HG02678 (cell line): ENCODE measurements at regions not wholly inside any gene's neighbourhood (a gene's known extent, or its start where the extent isn't known, plus 50 kb on each side); places are given as distances from the start of the nearest gene placed in this dataset.
"Not testable (repeated sequence)": the region's sequence is repeated elsewhere in the genome, so short reads cannot be mapped to it uniquely, and the experiment has no call there.

Source experiments
- ATAC-seq: cut with Tn5 transposase; IDR thresholded peaks from one replicate; pipeline ENCODE4 v1.9.1; 2021; ENCODE audit warnings: mild to moderate bottlenecking, moderate library complexity; ENCODE audit not compliant: unreplicated experiment

DNA sequence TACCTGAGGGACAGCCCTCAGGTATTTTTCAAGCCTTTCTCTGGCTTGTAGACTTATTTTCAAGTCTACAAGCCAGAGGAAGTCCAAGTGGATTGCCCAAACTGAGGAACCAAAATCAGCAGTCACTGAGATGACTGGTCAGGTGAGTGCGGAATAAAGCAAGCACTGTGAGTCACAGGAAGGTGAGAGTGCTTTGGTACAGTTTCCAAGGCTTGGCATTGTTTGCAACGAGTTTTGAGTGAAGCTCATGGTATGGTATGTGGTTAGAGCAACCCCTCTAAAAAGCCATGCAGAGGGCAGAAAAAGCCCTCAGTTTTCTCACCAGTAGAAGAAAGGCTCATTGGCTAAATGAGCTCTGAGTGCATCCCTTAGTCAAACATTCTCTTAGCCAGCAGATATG is 112.8 kb upstream of the EOLA2 start:
- no peak for ATAC-seq

DNA sequence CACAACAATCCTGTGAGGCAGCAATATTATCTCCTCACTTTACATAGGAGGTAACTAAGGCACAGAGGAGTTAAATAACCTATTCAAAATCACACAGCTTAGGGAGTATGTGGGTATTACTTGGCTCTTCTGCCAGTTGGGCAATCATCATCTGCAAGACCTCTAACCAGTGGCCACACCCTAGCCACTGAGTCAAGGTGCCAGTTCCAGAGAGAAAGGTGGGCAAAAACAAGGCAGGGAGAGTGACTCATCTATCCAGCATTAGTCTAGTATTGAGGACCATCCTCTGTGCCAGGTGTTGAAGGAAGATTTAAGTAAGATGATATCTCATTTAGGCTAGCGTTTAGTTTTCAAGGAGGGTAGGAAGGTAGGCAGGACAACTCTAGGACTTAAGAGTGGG is 113.9 kb upstream of the EOLA2 start:
- ATAC-seq: no peak

DNA sequence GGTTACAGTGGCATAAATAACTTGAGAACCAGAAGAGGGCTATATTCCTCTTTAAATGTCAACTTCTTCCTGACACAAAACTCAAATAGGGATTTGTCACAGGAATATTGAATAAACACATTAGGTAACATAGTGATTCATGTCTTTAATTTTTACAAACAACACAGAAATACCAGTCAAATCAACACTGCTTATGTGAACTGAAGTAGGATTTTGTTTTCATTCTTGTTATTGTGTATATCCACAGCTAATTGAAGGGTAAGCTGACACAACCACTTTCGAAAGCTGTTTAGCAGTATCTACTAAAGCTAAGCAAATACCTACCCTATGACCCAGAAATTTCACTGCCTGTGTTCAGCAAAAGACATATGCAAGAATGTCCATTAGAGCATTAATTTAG is 120.4 kb upstream of the EOLA2 start:
- no peak for ATAC-seq

DNA sequence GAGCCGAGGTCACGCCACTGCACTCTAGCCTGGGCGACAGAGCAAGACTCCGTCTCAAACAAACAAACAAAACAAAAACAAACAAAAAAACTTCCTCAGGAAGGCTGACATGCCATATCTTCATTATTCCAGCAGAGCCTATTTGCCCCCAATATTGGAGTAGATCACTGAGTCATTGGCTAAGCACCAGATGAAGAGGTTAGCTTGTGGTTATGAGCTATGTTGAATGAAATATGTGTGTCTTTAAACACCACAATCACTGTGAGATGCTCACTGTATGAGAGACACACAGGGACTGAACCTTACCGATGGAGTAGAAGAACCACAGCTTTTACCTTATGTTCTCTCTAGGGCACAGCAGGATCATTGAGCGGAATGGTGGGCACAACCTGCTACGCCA is 122.1 kb upstream of the EOLA2 start:
- ATAC-seq: no peak

DNA sequence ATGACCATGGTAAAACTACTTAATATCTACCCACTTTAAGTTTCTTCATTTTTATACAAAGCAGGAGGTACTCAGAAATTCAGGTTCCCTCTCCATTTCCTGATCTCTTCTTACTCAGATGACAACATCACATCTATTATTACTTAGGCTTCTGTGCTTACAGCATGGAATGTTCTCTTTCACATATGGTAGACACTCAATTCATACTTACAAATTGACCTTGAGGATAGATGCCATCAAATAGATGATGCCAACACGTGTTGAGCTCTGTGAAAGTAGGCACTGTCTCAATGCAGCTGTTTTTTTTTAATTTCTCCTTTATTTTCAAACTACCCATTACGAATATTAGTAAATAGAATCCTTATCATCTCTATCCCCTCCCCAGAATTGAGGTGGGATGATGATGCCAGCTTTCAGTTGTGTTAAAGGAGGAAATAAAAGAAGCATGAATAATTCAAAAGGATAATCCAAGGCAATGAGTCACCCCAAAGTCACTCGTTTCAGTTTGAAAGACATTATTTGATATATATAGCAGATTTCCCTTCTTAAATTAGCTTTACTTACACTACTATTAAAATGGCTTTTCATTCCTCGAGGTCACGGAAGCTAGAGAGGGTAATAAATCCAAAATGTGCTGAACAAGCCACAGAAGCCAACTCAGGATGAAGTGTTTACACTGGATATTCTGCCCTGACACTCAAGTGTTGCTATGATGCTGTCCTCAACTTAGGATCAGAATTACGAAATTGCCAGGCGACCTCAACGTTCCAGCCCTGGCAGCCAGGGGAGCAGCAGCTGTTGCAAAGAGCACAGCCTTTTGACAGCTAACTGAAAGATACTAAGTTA is 124.2 kb upstream of the EOLA2 start:
- no peak for ATAC-seq

DNA sequence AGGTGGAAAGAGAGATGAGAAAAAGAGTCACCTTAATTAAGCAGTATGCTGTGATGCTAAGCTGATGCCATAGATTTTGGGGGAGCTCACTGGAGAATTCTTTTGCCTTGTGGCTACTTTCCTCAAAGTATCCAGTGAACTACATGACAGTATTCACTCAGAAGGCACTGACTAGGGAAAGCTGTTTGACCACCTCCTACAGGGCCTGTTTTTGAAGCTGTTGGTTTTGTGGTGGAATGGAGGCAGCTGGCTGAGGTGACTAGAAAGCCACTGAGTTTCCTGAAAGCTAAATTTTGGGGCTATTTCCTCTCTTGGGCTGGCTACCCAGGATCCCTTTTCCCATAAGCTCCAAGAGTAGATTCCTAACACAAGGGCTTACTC is 124.8 kb upstream of the EOLA2 start:
- ATAC-seq: no peak

DNA sequence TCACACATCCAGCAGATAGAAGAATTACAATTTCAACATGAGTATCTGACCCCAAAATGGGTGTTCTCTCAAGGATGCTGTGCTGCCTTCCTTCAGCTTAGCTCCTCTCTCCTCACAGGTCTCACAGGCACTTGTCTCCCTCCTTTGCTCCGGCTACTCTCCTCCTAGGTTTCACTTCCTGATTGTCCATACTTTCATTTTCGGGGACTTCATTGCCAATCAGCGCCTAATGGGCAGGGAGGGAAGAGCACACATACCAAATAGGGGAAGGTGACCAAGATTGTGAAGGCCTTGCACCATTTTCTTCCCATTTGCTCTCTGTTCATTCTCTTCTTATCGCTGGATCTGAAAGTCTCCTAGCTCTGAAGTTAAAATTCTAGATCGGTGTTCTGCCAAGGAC is 125.4 kb upstream of the EOLA2 start:
- no peak for ATAC-seq

DNA sequence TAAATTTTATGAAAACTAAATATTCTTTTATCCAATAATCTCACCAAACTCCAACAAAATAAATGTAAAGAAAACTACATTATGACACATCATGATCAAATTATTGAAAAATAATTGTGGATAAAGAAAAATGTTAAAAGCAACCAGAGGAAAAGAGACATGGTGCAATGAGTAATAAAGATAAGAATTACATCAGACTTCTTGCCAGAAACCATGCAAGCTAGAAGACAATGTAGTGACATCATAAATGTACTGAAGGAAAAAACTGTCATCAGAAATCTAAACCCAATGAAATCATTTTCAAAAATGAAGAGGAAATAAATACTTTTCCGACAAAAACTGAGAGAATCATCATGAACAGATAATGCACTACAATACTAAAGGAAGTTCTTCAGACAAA is 135.9 kb upstream of the EOLA2 start:
- ATAC-seq: no peak

DNA sequence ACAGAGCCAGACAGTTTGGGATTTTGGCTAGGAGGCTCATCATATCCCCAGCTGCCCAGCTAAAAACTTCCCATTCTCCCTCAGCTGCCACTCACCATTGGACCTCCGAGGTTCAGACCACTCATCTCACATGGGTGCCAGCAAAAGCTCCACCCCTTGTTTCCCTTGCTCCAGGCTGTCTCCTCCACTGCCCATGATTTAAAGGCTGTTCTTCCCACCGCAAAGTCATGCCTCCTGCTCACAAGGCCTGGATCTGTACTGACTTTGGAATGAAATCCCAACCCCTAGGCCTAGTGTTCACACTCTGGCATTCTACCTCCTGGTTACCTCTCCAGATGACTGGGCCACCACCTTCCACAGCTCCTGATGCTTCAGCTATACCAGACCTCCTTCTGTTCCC is 142.2 kb upstream of the EOLA2 start:
- no peak for ATAC-seq

DNA sequence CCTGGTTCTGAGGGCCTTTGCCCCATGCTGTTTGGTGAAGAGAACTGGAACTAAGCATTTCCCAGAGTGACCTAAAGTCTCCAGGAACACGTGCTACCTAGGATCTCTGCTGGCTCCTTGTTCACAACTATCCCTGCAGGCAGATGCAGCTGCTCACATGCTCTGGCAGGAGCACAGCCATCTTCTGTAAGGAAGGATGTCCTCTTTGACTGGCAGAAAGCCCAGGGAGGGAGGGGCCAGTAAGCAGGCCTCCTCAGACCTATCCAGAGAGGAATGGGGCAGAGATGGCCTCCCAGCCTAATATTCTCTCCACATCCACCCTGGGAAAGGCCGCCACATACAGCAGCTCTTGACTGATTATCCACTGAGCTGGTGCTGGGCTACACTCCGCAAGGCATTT is 142.8 kb upstream of the EOLA2 start:
- no peak for ATAC-seq

DNA sequence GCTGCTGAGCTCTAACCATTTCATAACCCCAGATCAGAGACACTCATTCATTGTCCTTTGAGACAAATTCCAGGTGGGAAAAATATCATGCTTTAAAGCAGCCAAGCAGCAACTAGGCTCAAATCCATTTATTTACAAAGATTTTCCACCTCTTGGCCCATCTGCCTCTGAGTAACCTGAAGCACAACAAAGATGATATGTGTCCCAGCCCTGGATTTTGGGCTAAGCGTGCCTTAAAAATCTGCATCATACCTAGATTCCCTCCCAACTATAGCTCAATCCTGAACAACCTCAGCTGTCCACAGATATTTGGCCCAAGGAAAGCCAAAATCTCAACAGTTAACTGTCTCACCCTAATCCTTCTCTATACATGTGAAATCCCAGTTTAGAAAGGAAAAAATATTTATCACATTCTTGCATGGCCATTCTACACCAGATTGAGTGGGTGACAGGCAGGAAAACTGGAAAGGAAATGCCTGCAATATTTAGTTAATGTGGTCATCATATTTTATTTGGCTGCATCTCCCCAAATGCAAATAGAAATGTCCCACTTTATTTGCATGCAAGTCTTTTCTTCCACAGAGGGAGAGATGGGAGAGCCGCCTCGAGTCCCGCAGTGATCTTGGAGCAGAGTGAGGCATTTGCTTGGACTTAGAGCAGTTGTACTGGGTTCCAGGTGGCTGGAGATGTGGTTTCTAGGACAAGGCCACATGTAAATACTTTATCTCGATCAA is 146.4 kb upstream of the EOLA2 start:
- ATAC-seq: no peak

DNA sequence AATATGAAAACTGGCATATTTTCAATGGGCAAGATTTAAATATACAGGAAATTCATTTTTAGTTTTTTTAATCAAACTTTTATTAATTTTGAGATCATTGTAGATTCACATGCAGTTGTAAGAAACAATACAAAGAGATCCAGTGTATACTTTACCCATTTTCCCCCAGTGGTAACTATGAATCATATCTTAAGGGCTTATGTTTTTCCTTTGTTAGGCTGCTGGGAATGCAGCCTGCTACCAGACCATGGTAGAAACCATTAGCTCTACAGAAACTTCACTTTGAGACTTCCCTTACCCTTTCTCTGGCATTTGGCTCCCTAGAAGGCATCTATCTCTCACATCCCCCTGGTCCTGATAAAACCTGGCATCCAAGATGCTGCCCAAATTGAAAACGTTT is 147.6 kb upstream of the EOLA2 start:
- ATAC-seq: no peak

DNA sequence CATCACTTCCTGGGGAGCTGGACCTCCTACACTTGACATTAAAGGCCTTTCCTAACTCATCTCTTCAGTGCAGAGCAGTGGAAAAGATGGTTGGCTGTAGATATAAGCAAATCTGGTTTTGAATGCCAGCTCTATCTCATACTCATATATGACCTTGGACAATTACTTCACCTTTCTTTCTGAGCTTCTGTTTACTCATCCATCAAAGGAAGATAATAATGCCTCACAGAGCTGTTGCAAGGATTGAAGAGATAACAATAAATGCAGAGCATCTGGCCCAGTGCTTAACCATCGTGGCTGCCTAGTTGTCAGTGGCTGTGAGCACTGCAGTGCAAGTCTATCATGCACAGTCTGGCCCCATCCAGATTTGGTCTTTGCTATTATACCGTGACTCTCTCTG is 148.1 kb upstream of the EOLA2 start:
- ATAC-seq: no peak

DNA sequence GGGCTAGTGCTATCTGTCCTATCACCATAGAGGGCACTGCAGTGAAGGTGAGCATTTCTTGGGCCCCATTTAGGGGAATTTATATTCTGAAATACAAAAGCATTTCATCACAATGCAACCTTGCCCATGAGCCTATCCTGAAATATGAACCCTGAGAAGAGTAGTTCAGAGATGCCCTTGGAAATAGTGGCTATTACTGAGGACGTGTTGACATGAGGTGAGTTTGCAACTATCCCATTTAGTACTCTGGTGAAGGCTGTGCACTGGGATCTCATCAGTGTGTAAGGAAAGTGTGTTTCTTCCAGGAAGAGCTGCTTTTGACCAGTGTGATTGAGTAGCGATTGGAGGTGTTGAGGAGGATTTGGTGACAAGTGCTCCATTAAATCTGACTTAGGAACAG is 149.3 kb upstream of the EOLA2 start:
- no peak for ATAC-seq

DNA sequence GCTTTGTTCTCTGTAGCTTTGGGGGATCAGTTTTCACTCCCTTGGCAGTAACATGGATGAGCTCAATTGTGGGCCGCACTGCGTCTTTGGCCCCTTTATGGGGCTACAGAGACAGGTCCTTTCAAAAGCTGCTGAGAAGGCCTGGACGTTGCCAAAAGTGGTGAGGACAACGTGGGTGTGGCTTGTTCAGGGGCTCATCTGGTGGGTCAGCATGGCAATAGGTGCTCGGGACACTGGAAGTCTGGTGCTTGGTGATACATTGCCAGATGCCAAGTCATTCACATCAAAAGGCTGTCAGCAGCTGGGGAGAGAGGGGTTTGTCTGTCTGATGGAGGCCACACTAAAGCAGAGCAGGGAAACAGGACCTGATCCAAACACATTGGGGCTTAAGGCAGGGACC is 149.8 kb upstream of the EOLA2 start:
- no peak for ATAC-seq

DNA sequence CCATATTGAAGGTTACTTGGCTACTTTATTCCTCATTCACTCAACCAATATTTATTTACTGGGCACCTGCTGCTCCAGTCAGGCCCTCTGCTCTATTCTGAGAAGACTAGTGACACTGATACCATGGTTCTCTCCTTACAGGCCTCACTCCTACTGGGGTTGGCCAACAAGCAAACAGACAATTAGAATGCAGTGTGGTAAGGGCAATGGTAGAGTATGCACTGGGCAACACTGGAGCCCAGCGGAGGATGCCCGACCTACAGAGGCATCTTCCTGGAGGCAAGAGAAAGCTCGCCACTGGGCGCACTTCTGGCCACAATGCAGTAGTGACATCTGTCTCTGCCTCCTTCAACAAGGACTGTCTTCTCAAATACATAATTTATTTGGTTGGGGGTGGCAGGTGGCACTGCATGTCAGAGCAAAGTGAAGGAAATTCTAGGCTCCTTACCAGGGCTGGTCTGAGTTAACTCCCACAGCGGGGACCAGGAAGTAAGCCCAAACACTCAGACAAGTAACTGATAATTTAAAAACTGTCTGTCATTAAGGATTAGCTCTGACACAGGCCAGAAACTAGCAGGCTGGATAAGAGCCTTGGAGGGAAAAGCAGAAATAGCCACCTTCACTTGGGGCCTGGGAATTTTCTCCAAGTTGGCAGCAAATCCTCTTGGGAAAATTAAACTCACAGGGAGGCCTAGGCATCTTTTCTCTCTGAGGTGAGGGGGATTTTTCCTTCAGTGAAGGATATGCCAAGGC is 150.7 kb upstream of the EOLA2 start:
- no peak for ATAC-seq

DNA sequence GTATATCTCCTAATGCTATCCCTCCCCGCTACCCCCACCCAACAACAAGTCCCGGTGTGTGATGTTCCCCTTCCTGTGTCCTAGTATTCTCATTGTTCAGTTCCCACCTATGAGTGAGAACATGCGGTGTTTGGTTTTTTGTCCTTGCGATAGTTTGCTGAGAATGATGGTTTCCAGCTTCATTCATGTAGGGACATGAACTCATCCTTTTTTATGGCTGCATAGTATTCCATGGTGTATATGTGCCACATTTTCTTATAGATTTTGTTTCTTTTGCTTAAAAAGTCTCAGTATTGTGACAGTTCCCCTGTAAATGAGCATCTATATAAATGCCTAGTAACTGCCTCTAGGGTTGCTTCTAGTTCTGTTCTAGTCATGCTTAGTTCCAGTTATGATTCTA is 153.0 kb upstream of the EOLA2 start:
- not testable (repeated sequence) for ATAC-seq

DNA sequence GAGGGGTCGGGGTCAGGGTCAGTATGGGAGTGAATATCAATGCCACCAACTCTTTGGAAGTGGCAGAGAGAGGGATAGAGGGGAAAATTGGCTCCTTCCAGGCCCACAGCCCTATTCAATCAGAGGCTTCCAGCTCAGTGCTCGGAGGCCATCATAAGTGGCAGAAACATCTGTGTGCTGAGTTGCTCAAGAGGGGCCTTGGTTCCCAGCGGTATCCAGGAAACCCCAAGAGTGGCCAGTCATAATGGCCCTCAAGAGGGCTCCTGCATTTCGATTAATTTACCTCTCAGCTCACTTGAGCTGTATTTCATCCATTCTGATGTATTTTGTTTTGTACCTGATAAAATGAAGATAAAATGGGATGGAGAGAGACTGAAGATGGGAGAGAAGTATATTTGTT is 154.3 kb upstream of the EOLA2 start:
- ATAC-seq: no peak

DNA sequence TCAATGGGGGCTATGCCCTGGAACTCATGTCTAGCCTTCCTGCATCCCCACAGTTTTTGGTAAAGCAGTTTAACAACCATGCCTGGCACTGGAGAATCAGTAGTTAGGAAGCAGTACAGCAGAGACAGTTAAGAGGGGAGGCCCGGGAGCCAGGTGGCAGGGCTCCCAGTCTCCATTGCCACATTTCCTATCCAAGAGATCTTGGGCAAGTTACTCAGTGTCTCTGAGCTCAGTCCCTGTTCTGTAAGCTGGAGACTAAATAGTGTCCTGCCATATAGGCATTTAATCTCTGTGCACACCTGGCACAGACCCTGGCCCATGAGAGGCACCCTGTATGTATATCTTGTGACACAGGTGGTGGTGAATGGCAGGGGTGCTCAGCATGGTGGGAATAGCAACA is 156.1 kb upstream of the EOLA2 start:
- ATAC-seq: no peak

DNA sequence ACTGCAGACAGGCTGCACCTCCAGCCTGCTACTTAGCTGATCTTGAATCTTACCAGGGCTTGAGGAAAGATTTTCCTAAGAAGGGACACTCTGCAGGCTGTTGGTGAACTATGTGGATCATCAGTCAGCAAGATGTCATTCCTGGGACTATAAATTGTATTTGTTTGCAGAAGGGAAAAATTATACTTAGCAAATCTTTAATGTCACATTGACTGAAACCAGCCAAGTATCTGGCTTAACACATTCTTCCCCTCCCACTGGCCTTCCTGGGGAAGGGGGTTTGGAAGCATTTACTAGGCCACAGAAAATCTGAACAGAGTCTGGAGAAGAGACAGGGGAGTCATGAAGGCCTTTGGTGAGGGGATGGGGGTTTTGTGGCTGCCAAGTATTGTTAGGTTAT is 156.7 kb upstream of the EOLA2 start:
- no peak for ATAC-seq

DNA sequence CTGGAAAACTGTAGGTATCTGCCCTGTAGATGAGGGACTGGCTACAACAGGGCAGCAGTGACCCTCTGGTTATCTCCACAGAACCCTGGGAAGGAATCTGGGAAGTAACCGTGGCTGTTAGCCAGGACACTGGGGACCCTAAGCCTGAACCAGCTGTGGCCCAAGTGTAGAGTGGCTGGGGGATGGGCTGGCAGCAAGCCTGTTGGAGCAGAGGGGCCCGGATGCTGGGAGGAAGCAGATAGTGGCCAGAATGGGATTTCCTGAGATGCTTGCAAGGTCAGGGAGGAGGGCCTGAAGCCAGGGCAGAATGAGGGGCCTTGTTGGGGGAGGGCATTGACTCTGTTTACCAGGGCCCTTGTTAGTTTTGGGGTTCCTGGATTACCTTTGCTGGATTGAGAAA is 161.0 kb upstream of the EOLA2 start:
- no peak for ATAC-seq

DNA sequence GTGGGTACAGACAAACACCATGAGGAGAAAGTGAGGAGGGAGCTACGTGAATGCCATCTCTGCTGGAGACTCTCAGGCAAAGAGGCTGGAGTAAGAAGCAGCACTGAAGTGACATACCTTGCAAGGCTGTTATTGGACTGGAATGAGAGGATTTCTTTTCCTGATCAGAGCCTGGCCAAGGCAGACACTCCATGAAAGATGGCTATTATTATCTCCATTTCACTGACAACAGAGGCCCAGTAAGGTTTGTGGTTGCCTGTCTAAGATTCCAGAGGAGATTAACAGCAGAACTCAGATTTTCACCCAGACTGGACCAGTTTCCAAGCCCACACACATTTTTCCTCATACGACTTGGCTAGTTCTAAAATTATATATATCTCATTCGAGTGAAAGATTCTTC is 162.0 kb upstream of the EOLA2 start:
- no peak for ATAC-seq
